GM19193 (cell line): ENCODE measurements at regions not wholly inside any gene's neighbourhood (a gene's known extent, or its start where the extent isn't known, plus 50 kb on each side); places are given as distances from the start of the nearest gene placed in this dataset.

Experiments
- POLR2A ChIP-seq: IDR thresholded peaks from 4 replicates; pipeline ENCODE4 v1.6.1; 2011; ENCODE audit not compliant: insufficient read depth, insufficient read length; ENCODE audit errors: extremely low read depth

GRCh38 chr10:124244256-124244877 is 151.0 kb upstream of the CHST15 start:
- no peak for TF ChIP-seq POLR2A

GRCh38 chr10:124243702-124244121 is 150.3 kb upstream of the CHST15 start:
- no peak for TF ChIP-seq POLR2A

DNA sequence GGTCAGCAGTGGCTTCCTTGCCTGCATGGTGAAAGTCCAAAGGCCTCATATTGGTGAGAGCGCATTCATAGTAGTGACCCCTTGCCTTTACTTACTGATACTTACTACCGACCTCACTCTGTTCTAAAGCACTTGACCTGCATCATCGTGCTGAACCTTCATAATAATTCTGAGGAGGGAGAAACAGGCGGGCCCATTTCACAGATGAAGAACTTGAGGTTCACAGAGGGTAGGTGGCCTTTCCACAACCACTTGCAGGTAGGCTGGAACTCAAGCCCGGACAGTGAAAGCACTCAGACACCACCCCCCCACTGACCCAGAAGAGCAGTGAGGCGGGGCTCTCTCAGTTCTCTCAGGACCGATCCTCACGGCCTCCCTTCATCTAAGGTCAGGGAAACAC is 149.4 kb upstream of the CHST15 start:
- TF ChIP-seq POLR2A, result no peak

DNA sequence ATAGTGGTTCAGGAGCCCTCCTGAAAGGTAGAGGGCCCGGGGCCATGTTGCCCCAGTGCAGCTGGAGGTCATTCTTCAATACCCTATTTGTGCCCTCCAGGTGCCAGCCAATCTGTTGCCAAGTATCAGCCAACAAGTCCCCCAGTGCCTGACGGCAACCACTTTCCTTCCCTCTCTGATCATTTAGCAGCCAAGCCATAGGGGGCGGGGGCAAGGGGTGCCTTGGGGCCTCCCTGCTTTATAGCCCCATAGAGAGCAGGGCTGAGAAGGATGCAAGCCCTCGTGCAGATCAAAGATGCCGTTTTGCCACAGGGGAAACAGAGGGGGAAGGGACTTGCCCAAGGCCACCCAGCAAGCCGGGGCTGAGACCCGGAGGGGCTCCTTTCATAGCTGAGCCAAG is 149.0 kb upstream of the CHST15 start:
- no peak for TF ChIP-seq POLR2A

DNA sequence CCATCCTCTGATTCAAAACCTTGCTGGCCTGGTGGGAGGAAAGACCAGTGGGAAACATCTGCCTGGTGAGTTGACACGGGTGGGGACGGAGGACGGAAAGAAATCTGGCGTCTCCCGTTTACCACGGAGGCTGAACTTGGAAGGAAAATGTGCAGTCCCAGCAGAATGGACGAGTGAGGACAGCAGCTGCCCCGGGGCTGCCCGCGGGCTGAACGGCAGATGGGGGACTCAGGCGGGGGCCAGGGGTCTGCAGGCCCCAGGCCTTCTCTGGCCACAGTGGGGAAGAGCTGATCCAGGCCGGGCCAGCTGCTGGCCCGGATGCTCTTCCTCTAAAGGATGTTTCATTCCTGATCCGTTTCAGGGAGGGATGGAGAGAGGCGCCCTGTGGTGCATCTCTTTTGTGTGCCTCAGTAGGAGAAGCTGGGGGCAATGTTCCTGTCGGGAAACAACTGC is 147.5 kb upstream of the CHST15 start:
- no peak for TF ChIP-seq POLR2A

- TF ChIP-seq POLR2A, result no peak
Observed at GRCh38 chr10:124239696-124240095, 146.3 kb upstream of the CHST15 start.

DNA sequence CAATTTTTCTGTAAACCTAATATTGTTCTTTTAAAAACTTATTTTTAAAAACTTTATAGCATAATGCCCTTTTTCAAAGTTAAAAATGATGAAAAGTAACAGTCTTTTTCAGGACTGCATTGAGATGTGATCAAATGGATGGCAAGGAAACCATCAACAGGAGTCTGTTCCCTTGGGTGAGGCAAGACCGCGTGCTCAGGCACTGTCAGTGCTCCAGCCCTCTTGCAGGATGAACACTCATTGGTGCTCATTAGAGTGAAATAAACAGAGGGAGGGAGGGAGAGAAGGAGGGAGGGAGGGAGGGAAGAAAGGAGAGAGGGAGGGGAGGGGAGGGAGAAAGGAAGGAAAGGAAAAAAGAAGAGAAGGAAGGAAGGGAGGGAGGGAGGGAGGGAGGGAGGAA is 145.7 kb upstream of the CHST15 start:
- TF ChIP-seq POLR2A, result no peak

- TF ChIP-seq POLR2A, result no peak
Observed at GRCh38 chr10:124238367-124238766, 145.0 kb upstream of the CHST15 start.

DNA sequence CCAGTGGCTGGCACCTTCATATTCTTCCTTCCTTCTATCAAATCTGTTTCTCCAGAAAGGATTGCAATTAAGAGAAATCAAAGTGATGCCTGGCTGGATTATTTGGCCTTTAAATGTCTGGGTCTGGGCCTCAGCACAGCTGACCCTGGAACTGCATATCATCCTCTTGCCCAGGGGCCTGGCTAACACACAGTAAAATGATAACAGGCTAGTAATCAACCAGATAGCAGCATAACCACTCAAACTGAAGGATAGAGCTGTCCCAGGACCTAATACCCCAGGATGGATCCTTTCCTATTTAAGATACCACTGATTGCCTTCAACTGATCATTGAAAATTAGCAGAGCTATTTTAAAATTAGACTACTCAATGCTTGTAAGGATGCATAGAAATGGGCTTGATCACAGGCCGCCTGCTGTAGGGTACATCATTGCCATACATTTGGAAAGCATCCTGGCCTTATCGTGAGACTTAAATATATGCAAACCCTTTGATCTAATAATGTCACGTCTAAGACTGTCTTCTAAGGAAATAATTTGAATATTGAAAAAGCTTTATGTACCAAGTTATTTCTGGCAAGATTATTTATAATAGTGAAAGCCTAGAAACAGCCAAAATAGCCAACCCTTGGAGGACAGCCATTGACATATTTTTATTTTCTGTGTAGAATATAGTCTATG is 144.0 kb upstream of the CHST15 start:
- TF ChIP-seq POLR2A, result no peak

DNA sequence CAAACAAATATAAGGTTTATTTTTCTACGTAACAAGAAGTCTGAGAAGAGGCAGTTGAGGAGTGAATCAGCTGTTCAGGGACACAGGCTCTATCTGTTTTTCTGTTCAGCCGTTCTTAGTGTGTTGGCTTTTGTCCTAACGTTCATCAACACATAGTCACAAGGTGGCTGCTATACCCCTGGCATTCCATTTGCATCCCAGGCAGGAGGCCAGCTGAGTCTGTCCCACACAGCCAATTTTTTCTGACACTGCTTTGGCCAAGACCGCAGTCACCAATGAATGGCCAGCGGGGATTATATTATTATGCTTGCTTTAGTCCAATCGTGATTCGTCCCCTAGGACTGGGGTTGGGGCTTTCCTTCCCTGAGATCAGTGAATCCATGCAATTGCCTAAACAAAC is 143.4 kb upstream of the CHST15 start:
- no peak for TF ChIP-seq POLR2A

DNA sequence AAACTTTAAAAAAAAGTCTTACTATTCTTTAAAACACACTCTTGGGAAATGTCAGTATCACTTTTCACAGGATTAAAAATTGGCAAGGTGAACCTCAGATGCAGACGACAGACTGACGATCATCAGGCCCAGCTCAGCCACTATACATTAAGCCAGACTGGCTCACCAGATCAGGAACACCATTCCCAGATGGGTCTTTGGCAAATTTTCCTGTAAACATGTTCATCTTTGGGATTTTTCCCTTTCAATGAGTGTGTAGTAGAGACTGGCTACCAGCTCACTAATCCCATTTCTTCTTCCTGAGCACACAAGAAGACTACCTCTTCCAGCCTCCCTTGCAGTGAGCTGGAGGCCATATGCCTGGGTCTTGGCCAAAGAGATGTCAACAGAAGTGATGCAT is 142.7 kb upstream of the CHST15 start:
- TF ChIP-seq POLR2A, result no peak

DNA sequence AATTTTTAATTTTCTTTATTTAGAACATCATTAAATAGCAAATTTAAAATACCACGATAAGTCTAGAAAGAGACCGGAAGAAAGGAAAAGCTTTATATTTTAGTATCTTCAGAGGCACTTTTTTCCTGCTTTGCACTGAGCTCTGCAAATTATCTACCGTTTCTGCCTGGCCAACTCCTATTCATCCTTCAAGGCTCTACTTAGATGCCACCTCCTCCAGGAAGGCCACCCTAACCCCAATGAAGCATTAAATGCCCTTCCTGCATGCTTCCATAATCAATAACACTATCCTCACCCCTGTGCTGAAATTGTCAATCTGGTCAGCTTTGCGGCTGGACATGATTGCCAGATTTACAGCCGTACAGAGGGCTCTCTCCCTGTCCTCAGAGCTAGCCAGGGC is 141.8 kb upstream of the CHST15 start:
- no peak for TF ChIP-seq POLR2A

DNA sequence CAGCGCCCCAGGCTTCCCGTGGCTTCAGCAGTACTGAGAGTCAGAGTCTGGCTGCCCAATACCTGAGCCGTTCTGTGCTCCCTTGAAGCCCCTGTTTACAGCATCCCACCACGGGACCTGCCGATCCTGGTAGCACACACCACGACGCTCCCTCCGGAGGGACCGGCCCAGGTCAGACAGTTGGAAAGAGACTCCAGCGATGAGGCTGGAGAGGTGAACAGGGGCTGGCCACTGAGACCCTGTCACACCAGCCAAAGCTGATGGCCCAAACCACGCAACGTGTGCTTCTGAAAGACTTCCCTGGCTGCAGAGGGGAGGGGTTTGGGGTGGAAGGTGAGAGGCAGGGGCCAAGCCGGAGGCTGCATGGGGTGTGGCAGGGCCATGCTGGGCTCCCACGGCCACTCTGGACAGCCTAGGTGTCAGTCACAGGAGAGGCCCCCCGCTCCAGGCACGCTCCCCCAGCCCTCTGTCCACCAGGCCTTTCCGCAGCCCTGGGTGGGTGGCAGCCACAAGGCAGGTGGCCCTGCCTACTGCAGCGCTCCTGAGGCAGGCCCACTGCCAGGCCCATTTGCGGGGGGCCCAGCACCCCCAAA is 140.2 kb upstream of the CHST15 start:
- no peak for TF ChIP-seq POLR2A

GRCh38 chr10:124232686-124233545 is 139.5 kb upstream of the CHST15 start:
- TF ChIP-seq POLR2A, result no peak

DNA sequence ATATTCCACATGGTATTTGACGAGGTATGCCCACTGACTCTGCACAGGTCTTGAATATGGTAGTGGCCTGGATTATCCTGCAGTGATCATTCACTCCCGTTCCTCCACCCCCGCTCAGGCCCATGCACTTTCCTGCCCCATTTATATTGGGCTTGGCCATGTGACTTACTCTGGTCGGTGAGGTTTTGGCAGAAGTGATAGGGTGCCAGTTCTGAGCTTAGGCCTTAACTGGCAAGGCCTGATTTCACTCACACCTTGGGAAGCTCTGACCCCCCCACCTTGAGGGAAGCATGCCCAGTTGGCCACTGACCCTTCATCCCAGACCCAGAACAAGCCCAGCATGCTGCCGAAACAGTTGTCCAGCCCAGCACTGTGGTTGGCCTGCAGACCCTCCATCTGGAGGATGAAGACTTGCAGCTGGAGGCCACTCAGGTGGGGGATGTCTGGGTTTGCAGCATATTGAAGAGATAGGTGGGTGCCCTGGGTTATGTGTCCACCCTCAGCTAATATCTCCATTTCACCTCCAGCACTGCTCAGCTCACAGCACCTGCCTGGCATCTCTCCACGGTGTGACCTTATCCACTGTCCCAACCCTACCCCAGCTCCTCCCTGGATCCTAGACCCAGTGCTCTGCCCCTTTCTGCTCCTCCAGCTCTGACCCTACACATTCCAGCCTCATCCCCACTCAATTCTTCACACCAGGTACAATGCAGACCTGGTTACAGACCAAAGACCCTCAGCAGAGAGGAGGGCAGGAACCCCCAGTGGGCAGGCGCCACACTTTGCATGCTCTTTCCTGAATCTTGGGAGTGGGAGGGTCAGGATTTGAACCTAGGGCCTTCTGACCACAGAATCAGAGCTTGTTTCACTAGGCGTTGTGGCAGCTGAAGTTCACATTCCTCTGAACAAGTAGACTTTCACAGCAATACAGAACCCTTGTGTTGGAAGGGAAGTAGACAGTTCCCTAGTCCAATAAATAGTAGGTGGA is 138.1 kb upstream of the CHST15 start:
- no peak for TF ChIP-seq POLR2A

DNA sequence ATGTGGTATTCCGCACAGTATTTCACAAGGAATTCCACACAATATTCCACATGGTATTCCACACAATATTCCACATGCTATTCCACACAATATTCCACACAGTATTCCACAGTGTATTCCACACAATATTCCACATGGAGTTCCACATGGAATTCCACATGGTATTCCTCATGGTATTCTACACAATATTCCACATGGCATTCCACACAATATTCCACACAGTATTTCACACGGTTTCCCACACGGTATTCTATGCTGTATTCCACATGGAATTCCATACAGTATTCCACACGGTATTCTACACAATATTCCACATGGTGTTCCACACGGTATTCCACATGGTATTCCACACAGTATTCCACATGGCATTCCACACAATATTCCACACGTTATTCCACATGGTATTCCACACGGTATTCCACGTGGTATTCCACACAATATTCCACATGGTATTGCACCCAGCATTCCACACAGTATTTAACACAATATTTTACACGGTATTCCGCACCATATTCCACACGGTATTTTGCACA is 137.3 kb upstream of the CHST15 start:
- TF ChIP-seq POLR2A, result no peak
